ENCODE measurements at regions not wholly inside any gene's neighbourhood (a gene's known extent, or its start where the extent isn't known, plus 50 kb on each side); places are given as distances from the start of the nearest gene placed in this dataset.

DNA sequence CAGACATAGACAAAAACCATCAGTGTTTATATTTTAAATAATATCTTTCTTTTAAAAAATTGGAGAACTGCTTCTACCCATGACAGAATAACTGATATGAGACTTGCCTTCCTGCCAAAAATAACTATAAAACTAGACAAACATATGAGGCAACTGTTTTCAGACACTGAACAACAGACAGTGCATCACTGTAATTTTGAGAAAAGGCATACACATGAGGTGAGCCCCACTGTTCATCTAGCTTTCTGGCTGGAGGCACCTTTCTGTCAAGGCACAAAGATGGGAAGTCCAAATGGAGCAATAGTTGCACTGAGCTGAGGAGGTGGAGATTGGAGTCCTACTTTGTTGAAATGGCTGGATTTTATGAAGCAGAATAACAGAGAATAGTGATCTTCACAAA, 71.9 kb upstream of the ZNF507 start:
- no peak for TF ChIP-seq POLR2A (IDR thresholded peaks at IDR 0.05)
- no peak for TF ChIP-seq CTCF (IDR thresholded peaks at IDR 0.05)
